ENCODE measurements at regions not wholly inside any gene's neighbourhood (a gene's known extent, or its start where the extent isn't known, plus 50 kb on each side); places are given as distances from the start of the nearest gene placed in this dataset.

DNA sequence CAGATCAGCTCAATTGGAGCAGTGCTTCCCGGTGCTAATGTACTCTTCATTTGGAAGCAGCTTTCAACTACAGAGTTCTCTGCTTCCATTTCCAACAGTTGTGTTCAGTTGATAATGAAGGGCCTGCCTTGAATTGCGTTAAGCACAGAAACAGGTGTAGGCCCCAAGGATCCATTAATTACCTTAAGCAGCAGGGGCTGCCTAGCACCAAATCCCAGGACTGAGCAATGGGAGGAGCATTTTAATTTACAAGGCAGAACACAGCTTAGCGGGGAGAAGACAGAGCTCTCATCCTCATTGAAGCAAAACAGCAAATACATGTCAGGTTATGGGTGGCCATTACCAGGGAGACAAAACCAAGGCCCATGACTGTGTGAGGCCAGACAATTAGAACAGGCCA, 349.6 kb downstream of the TFEC start:
- Histone ChIP-seq H3K27me3 (ENCODE audit: control insufficient read depth in 2 of 2, insufficient read depth in 2 of 2, low read length in 2 of 2) (no peaks in the 10 kb centered on the region), H3K9me1 (replicated peaks; ENCODE audit: control insufficient read depth, extremely low read depth, insufficient read depth, low read length) (no peaks in the 10 kb centered on the region), H3K27ac (ENCODE audit: insufficient read depth, low read depth, low read length) (no peak overlapping the region), H3K9ac (replicated peaks; ENCODE audit: extremely low read depth, insufficient read depth, low read length) (no peak overlapping the region), H3K36me3 (ENCODE audit: control insufficient read depth in 2 of 2, extremely low read depth in 1 of 2, insufficient read depth in 2 of 2, low read length in 2 of 2) (no peaks in the 10 kb centered on the region), H3K4me1 (ENCODE audit: control insufficient read depth, extremely low read depth, insufficient read depth, low read length) (no peaks in the 10 kb centered on the region), H4K20me1 (replicated peaks; ENCODE audit: control insufficient read depth, extremely low read depth, insufficient read depth, low read length) (no peaks in the 10 kb centered on the region), H3K9me3 (replicated peaks; ENCODE audit: control insufficient read depth, insufficient read depth, low read length) (no peaks in the 10 kb centered on the region), H3K4me2 (ENCODE audit: insufficient read depth, low read length) (no peak overlapping the region), H3K79me2 (ENCODE audit: control insufficient read depth, insufficient read depth, low read length) (no peaks in the 10 kb centered on the region), H2AFZ (ENCODE audit: low read depth, low read length) (no peak overlapping the region), H3K4me3 (replicated peaks in 1 of 3; ENCODE audit: insufficient read depth in 1 of 3, low read depth in 1 of 3, low read length in 3 of 3) (no peak overlapping the region)
- CTCF ChIA-PET, result interaction anchor here (0.9 to 3.4 kb wide), 21 partner anchors 10 to 1656 kb away, joined by 3 to 76 read pairs (median 5); no protein-coding TSS in a partner anchor
- no peak for TF ChIP-seq GATA2 (IDR thresholded peaks at IDR 0.05; ENCODE audit: insufficient read depth, insufficient read length, low read depth, low read length)
- TF ChIP-seq POLR2A (IDR thresholded peaks at IDR 0.05; ENCODE audit: low read depth, low read length), result no peak
- no peak for TF ChIP-seq EZH2 (IDR thresholded peaks at IDR 0.05; ENCODE audit: borderline replicate concordance, low read depth, low read length, severe bottlenecking)
- no peak for TF ChIP-seq JUN (IDR thresholded peaks at IDR 0.05; ENCODE audit: borderline replicate concordance, insufficient read depth, insufficient read length, low read depth)
- no peak for TF ChIP-seq FOS (IDR thresholded peaks at IDR 0.05; ENCODE audit: borderline replicate concordance, insufficient read depth, low read length)
- no peak for TF ChIP-seq MYC (IDR thresholded peaks at IDR 0.05; ENCODE audit: low read depth, low read length)
- TF ChIP-seq CTCF (IDR thresholded peaks at IDR 0.05; ENCODE audit: extremely low read depth in 1 of 2, insufficient read depth in 1 of 2, low read depth in 1 of 2, low read length in 2 of 2), result no peak
- no peak for TF ChIP-seq POLR2AphosphoS5 (IDR thresholded peaks at IDR 0.05; ENCODE audit: insufficient read depth, low read depth, low read length)
- TF ChIP-seq MAX (IDR thresholded peaks at IDR 0.05; ENCODE audit: insufficient read depth, insufficient read length), result no peak
- DNase-seq (ENCODE audit: low read depth, low spot score) (no peak), FAIRE-seq (no peak)
- no TSS peak for BruUV-seq (replicated peaks)
- intact Hi-C loops (cut with micrococcal nuclease) (loop anchor here (1.0 to 5.0 kb wide), 3 partner anchors 324 to 1654 kb away; no protein-coding TSS in a partner anchor), dilution Hi-C loops (cut with MboI; ENCODE audit: extremely low pct_ligation_motif_present, low sequenced_read_pairs) (no loop called here)
- POLR2A ChIA-PET, result no interaction called here

Data from endothelial cell of umbilical vein (primary cell).